Thoracic aorta (tissue), 2 donors: ENCODE measurements at regions not wholly inside any gene's neighbourhood (a gene's known extent, or its start where the extent isn't known, plus 50 kb on each side); places are given as distances from the start of the nearest gene placed in this dataset.
A peak's percentile ranks its signal among the peaks of the same experiment; 100 is the strongest.

ENCODE experiments used
- ATAC-seq: fragments of 150-250 bp; one replicate; pipeline ENCODE4 v1.8.0; 2017; ENCODE audit warnings: low read depth; ENCODE audit not compliant: insufficient number of reproducible peaks, low FRiP score
- DNase-seq: peaks from one replicate; pipeline ENCODE4 v3.0.0-alpha.2; 2020; ENCODE audit warnings: low spot score
- H3K27ac ChIP-seq, 2 donors: fragments of 200-600 bp; sonication (generic); 1 replicate in 1 of 2; 2 replicates in 1 of 2; pipeline ENCODE4 v1.5.1; 2016; ENCODE audit warnings: mild to moderate bottlenecking in 2 of 2, moderate library complexity in 2 of 2
- H3K27me3 ChIP-seq: fragments of 200-600 bp; sonication (generic); replicated peaks from 2 replicates; pipeline ENCODE4 v1.6.0; 2016; ENCODE audit warnings: mild to moderate bottlenecking; ENCODE audit not compliant: insufficient read depth
- H3K36me3 ChIP-seq: fragments of 200-600 bp; sonication (generic); one replicate; pipeline ENCODE4 v1.5.1; 2016
- H3K4me1 ChIP-seq, 2 donors: fragments of 200-600 bp; sonication (generic); 1 replicate in 1 of 2; 2 replicates in 1 of 2; pipeline versions ENCODE4 v1.5.1 to v1.6.0; 2016; ENCODE audit warnings: low read depth in 2 of 2, mild to moderate bottlenecking in 1 of 2; ENCODE audit not compliant: control insufficient read depth in 1 of 2
- H3K4me3 ChIP-seq: fragments of 200-600 bp; sonication (generic); 2 replicates; pipeline ENCODE4 v1.5.1; 2016; ENCODE audit warnings: mild to moderate bottlenecking
- H3K9me3 ChIP-seq: fragments of 200-600 bp; sonication (generic); 2 replicates; pipeline ENCODE4 v1.5.1; 2016
- CTCF ChIP-seq: fragments of 200-600 bp; sonication (generic); IDR thresholded peaks from one replicate; pipeline ENCODE4 v1.5.1; 2019; ENCODE audit warnings: antibody characterized with exemption

- H3K4me1 ChIP-seq: peaks cover 3 to 13% of the 10 kb centered on the region in 2 donors
Measured at GRCh38 chr2:136611451-136611850, 153.9 kb upstream of the THSD7B start.

GRCh38 chr2:136582628-136583205 is 182.6 kb upstream of the THSD7B start:
- Histone ChIP-seq H3K4me3 (no peak overlapping the region), H3K36me3 (no peaks in the 10 kb centered on the region), H3K9me3 (peaks cover under 1% of the 10 kb centered on the region), H3K27me3 (no peaks in the 10 kb centered on the region), H3K4me1 (no peaks in the 10 kb centered on the region), H3K27ac (no peak overlapping the region)
- ATAC-seq: no peak
- DNase-seq: no peak
- TF ChIP-seq CTCF: no peak

More at GRCh38 chr2:136611451-136611850, 153.9 kb upstream of the THSD7B start:
- Histone ChIP-seq H3K4me3 (no peak overlapping the region), H3K36me3 (no peaks in the 10 kb centered on the region), H3K27ac (peak overlapping the region; percentile 16 to 29), H3K9me3 (no peaks in the 10 kb centered on the region), H3K27me3 (no peaks in the 10 kb centered on the region)
- no peak for TF ChIP-seq CTCF
- DNase-seq: no peak
- no peak for ATAC-seq

- no peaks in the 10 kb centered on the region for H3K27me3 ChIP-seq
- TF ChIP-seq CTCF: no peak
- no peaks in the 10 kb centered on the region for H3K9me3 ChIP-seq
- peaks cover 0 to 14% of the 10 kb centered on the region in 2 donors for H3K4me1 ChIP-seq
- DNase-seq: no peak
- H3K27ac ChIP-seq: no peak overlapping the region
- no peak for ATAC-seq
- no peaks in the 10 kb centered on the region for H3K36me3 ChIP-seq
- no peak overlapping the region for H3K4me3 ChIP-seq
Measured at GRCh38 chr2:136572335-136572734, 193.0 kb upstream of the THSD7B start.

GRCh38 chr2:136557203-136557602 is 208.1 kb upstream of the THSD7B start:
- no peaks in the 10 kb centered on the region for H3K9me3 ChIP-seq
- no peaks in the 10 kb centered on the region for H3K36me3 ChIP-seq
- no peak for TF ChIP-seq CTCF
- no peaks in the 10 kb centered on the region for H3K27me3 ChIP-seq
- H3K4me3 ChIP-seq: no peak overlapping the region
- no peak overlapping the region for H3K27ac ChIP-seq
- H3K4me1 ChIP-seq: no peaks in the 10 kb centered on the region
- ATAC-seq: no peak
- DNase-seq: no peak

- Histone ChIP-seq H3K27ac (no peak overlapping the region), H3K27me3 (no peaks in the 10 kb centered on the region), H3K36me3 (no peaks in the 10 kb centered on the region), H3K4me1 (peaks cover 0 to 4% of the 10 kb centered on the region in 2 donors), H3K9me3 (no peaks in the 10 kb centered on the region), H3K4me3 (no peak overlapping the region)
- no peak for TF ChIP-seq CTCF
- ATAC-seq (no peak), DNase-seq (no peak)
Measured at GRCh38 chr2:136550181-136550580, 215.2 kb upstream of the THSD7B start.
